ENCODE measurements at regions not wholly inside any gene's neighbourhood (a gene's known extent, or its start where the extent isn't known, plus 50 kb on each side); places are given as distances from the start of the nearest gene placed in this dataset.

- Histone ChIP-seq H3K9me3 (ENCODE audit: control insufficient read depth, insufficient read depth, low read depth, low read length) (no peaks in the 10 kb centered on the region), H3K27ac (ENCODE audit: low read length) (no peak overlapping the region), H3K4me1 (ENCODE audit: control insufficient read depth, insufficient read depth, low read length) (no peaks in the 10 kb centered on the region), H3K27me3 (ENCODE audit: control insufficient read depth, insufficient read depth, low read length) (peaks cover 9% of the 10 kb centered on the region), H3K4me3 (ENCODE audit: low read depth in 2 of 2, low read length in 2 of 2) (no peak overlapping the region), H3K36me3 (ENCODE audit: control insufficient read depth, insufficient read depth, low read length) (no peaks in the 10 kb centered on the region)
- TF ChIP-seq TCF7L2 (IDR thresholded peaks at IDR 0.05; ENCODE audit: low read depth, low read length): no peak
- TF ChIP-seq, protein P1, sequence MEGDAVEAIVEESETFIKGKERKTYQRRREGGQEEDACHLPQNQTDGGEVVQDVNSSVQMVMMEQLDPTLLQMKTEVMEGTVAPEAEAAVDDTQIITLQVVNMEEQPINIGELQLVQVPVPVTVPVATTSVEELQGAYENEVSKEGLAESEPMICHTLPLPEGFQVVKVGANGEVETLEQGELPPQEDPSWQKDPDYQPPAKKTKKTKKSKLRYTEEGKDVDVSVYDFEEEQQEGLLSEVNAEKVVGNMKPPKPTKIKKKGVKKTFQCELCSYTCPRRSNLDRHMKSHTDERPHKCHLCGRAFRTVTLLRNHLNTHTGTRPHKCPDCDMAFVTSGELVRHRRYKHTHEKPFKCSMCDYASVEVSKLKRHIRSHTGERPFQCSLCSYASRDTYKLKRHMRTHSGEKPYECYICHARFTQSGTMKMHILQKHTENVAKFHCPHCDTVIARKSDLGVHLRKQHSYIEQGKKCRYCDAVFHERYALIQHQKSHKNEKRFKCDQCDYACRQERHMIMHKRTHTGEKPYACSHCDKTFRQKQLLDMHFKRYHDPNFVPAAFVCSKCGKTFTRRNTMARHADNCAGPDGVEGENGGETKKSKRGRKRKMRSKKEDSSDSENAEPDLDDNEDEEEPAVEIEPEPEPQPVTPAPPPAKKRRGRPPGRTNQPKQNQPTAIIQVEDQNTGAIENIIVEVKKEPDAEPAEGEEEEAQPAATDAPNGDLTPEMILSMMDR (IDR thresholded peaks at IDR 0.05): no peak
- no peak for TF ChIP-seq POLR2AphosphoS5 (IDR thresholded peaks at IDR 0.05; ENCODE audit: low read depth, low read length)
- TF ChIP-seq, protein P2, sequence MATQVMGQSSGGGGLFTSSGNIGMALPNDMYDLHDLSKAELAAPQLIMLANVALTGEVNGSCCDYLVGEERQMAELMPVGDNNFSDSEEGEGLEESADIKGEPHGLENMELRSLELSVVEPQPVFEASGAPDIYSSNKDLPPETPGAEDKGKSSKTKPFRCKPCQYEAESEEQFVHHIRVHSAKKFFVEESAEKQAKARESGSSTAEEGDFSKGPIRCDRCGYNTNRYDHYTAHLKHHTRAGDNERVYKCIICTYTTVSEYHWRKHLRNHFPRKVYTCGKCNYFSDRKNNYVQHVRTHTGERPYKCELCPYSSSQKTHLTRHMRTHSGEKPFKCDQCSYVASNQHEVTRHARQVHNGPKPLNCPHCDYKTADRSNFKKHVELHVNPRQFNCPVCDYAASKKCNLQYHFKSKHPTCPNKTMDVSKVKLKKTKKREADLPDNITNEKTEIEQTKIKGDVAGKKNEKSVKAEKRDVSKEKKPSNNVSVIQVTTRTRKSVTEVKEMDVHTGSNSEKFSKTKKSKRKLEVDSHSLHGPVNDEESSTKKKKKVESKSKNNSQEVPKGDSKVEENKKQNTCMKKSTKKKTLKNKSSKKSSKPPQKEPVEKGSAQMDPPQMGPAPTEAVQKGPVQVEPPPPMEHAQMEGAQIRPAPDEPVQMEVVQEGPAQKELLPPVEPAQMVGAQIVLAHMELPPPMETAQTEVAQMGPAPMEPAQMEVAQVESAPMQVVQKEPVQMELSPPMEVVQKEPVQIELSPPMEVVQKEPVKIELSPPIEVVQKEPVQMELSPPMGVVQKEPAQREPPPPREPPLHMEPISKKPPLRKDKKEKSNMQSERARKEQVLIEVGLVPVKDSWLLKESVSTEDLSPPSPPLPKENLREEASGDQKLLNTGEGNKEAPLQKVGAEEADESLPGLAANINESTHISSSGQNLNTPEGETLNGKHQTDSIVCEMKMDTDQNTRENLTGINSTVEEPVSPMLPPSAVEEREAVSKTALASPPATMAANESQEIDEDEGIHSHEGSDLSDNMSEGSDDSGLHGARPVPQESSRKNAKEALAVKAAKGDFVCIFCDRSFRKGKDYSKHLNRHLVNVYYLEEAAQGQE (IDR thresholded peaks at IDR 0.05; ENCODE audit: insufficient read depth in 1 of 2, low read depth in 2 of 2, low read length in 1 of 2): no peak
- no peak for TF ChIP-seq SIN3A (IDR thresholded peaks at IDR 0.05; ENCODE audit: borderline replicate concordance, insufficient read depth, low read depth, low read length)
- in situ Hi-C loops (cut with HindIII; ENCODE audit: low pct_unique_long_range_greater_than_20kb, low sequenced_read_pairs) (no loop called here), intact Hi-C loops (cut with micrococcal nuclease; ENCODE audit: unreplicated experiment) (no loop called here)
- ATAC-seq: no peak
- BruUV-seq (replicated peaks): no TSS peak
- CTCF ChIA-PET: no interaction called here
- POLR2A ChIA-PET: no interaction called here
- DNase-seq (ENCODE audit: low read depth, low spot score): no peak
Measured at GRCh38 chr1:226475142-226475511, 67.2 kb upstream of the PARP1 start.

GRCh38 chr1:226476066-226476465 lies 68.2 kb upstream of the PARP1 start:
- ATAC-seq (no peak), DNase-seq (ENCODE audit: low read depth, low spot score) (no peak)
- Histone ChIP-seq H3K27me3 (ENCODE audit: control insufficient read depth, insufficient read depth, low read length) (peaks cover 9% of the 10 kb centered on the region), H3K4me1 (ENCODE audit: control insufficient read depth, insufficient read depth, low read length) (no peaks in the 10 kb centered on the region), H3K27ac (ENCODE audit: low read length) (no peak overlapping the region), H3K9me3 (ENCODE audit: control insufficient read depth, insufficient read depth, low read depth, low read length) (no peaks in the 10 kb centered on the region), H3K36me3 (ENCODE audit: control insufficient read depth, insufficient read depth, low read length) (no peaks in the 10 kb centered on the region), H3K4me3 (ENCODE audit: low read depth in 2 of 2, low read length in 2 of 2) (no peak overlapping the region)
- ChIA-PET CTCF (no interaction called here), POLR2A (no interaction called here)
- TF ChIP-seq, protein P2 (IDR thresholded peaks at IDR 0.05; ENCODE audit: insufficient read depth in 1 of 2, low read depth in 2 of 2, low read length in 1 of 2): no peak
- TF ChIP-seq POLR2AphosphoS5 (IDR thresholded peaks at IDR 0.05; ENCODE audit: low read depth, low read length) (no peak), TCF7L2 (IDR thresholded peaks at IDR 0.05; ENCODE audit: low read depth, low read length) (no peak), SIN3A (IDR thresholded peaks at IDR 0.05; ENCODE audit: borderline replicate concordance, insufficient read depth, low read depth, low read length) (no peak)
- TF ChIP-seq, protein P1 (IDR thresholded peaks at IDR 0.05): no peak
- in situ Hi-C loops (cut with HindIII; ENCODE audit: low pct_unique_long_range_greater_than_20kb, low sequenced_read_pairs) (no loop called here), intact Hi-C loops (cut with micrococcal nuclease; ENCODE audit: unreplicated experiment) (no loop called here)
- BruUV-seq (replicated peaks): no TSS peak

All from Panc1 (cell line).